K562 (cell line): ENCODE measurements at regions not wholly inside any gene's neighbourhood (a gene's known extent, or its start where the extent isn't known, plus 50 kb on each side); places are given as distances from the start of the nearest gene placed in this dataset.

Experiments used
- DIDO1 ChIP-seq: fragments of 450-650 bp; IDR thresholded peaks from 2 replicates; pipeline ENCODE4 v1.6.1; 2016; ENCODE audit warnings: low read depth, missing biosample characterization, missing genetic modification characterization
- GABPB2 ChIP-seq: fragments of 250-450 bp; sonication (Bioruptor Pico); conservative IDR thresholded peaks from 2 replicates; pipeline ENCODE4 v1.5.1; 2021; ENCODE audit warnings: mild to moderate bottlenecking
- MTA3 ChIP-seq: fragments of 450-650 bp; formaldehyde crosslinking; IDR thresholded peaks from 2 replicates; pipeline ENCODE4 v1.6.1; 2017; ENCODE audit warnings: mild to moderate bottlenecking, borderline replicate concordance
- POLR2AphosphoS2 ChIP-seq: IDR thresholded peaks from 2 replicates; pipeline ENCODE4 v1.6.1; 2012; ENCODE audit warnings: low read length, improper control_type of control experiment
- TRIM24 ChIP-seq, 2 experiments: fragments of 450-650 bp; IDR thresholded peaks; 2 replicates each; pipeline ENCODE4 v1.6.1; 2016
- ZNF217 ChIP-seq: sonication (generic); formaldehyde crosslinking; IDR thresholded peaks from 2 replicates; pipeline ENCODE4 v1.8.0; 2022; ENCODE audit warnings: mild to moderate bottlenecking, missing genetic modification reagents
- ZNF695 ChIP-seq: fragments of 450-650 bp; formaldehyde crosslinking; IDR thresholded peaks from 2 replicates; pipeline ENCODE4 v1.4.0; 2020; ENCODE audit warnings: mild to moderate bottlenecking, moderate library complexity
- ZNF830 ChIP-seq: fragments of 250-450 bp; sonication (Bioruptor Pico); IDR thresholded peaks from 2 replicates; pipeline ENCODE4 v1.5.0; 2021; ENCODE audit warnings: mild to moderate bottlenecking
- TF ChIP-seq, protein P1 (sequence below): fragments of 200-800 bp; sonication (Bioruptor generic); IDR thresholded peaks from 2 replicates; pipeline ENCODE4 v1.6.1; 2016; ENCODE audit warnings: missing genetic modification characterization, missing compliant biosample characterization
- TF ChIP-seq, protein P2 (sequence below), 2 experiments: fragments of 450-650 bp in 1 of 2; sonication (generic) in 1 of 2; formaldehyde crosslinking; conservative IDR thresholded peaks; 2 replicates each; pipeline versions ENCODE4 v1.4.0 to v1.8.1; 2020 to 2022; ENCODE audit warnings: mild to moderate bottlenecking in 1 of 2, missing genetic modification reagents in 1 of 2
- TF ChIP-seq, protein P3 (sequence below): fragments of 450-650 bp; IDR thresholded peaks from 2 replicates; pipeline ENCODE4 v1.6.1; 2016; ENCODE audit warnings: low read depth, mild to moderate bottlenecking, moderate library complexity
- TF ChIP-seq, protein P4 (sequence below): fragments of 450-650 bp; IDR thresholded peaks from 2 replicates; pipeline ENCODE4 v1.6.1; 2016; ENCODE audit warnings: missing biosample characterization, missing genetic modification characterization
- TF ChIP-seq, protein P5 (sequence below): fragments of 450-650 bp; IDR thresholded peaks from 2 replicates; pipeline ENCODE4 v1.6.1; 2017; ENCODE audit warnings: antibody characterized with exemption, mild to moderate bottlenecking
- TF ChIP-seq, protein P6 (sequence below): fragments of 250-450 bp; sonication (Bioruptor Pico); IDR thresholded peaks from 2 replicates; pipeline ENCODE4 v1.4.0; 2020; ENCODE audit warnings: borderline replicate concordance

DNA sequence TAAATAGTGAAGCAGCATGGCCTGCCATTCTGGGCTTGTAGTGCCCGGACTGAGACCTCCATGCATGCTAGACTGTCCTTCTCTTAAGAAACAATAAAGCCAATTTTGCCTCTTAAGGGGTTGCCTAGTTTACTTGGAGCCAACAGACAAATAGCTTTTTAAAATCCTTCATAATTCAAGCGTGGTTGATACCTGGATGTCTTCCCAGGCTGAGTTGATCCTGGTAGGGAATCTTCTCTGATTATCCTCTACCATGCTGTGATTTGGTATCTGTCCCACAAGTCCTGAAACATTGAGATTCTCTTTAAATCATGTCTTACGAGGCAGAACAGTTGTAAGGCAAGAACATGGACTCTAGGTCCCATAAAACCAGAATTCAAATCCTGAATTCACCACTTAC is 359.6 kb upstream of the CCL2 start (continued):
- TF ChIP-seq, protein P1, sequence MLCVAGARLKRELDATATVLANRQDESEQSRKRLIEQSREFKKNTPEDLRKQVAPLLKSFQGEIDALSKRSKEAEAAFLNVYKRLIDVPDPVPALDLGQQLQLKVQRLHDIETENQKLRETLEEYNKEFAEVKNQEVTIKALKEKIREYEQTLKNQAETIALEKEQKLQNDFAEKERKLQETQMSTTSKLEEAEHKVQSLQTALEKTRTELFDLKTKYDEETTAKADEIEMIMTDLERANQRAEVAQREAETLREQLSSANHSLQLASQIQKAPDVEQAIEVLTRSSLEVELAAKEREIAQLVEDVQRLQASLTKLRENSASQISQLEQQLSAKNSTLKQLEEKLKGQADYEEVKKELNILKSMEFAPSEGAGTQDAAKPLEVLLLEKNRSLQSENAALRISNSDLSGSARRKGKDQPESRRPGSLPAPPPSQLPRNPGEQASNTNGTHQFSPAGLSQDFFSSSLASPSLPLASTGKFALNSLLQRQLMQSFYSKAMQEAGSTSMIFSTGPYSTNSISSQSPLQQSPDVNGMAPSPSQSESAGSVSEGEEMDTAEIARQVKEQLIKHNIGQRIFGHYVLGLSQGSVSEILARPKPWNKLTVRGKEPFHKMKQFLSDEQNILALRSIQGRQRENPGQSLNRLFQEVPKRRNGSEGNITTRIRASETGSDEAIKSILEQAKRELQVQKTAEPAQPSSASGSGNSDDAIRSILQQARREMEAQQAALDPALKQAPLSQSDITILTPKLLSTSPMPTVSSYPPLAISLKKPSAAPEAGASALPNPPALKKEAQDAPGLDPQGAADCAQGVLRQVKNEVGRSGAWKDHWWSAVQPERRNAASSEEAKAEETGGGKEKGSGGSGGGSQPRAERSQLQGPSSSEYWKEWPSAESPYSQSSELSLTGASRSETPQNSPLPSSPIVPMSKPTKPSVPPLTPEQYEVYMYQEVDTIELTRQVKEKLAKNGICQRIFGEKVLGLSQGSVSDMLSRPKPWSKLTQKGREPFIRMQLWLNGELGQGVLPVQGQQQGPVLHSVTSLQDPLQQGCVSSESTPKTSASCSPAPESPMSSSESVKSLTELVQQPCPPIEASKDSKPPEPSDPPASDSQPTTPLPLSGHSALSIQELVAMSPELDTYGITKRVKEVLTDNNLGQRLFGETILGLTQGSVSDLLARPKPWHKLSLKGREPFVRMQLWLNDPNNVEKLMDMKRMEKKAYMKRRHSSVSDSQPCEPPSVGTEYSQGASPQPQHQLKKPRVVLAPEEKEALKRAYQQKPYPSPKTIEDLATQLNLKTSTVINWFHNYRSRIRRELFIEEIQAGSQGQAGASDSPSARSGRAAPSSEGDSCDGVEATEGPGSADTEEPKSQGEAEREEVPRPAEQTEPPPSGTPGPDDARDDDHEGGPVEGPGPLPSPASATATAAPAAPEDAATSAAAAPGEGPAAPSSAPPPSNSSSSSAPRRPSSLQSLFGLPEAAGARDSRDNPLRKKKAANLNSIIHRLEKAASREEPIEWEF (CRISPR knock-in tag): no peak
- TF ChIP-seq, protein P2, sequence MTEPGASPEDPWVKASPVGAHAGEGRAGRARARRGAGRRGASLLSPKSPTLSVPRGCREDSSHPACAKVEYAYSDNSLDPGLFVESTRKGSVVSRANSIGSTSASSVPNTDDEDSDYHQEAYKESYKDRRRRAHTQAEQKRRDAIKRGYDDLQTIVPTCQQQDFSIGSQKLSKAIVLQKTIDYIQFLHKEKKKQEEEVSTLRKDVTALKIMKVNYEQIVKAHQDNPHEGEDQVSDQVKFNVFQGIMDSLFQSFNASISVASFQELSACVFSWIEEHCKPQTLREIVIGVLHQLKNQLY (CRISPR knock-in tag; conservative IDR thresholded peaks at IDR 0.05): no peak
- TF ChIP-seq POLR2AphosphoS2 (no peak), DIDO1 (tag) (no peak), ZNF830 (CRISPR knock-in tag) (no peak), ZNF217 (CRISPR knock-in tag) (no peak), GABPB2 (CRISPR knock-in tag) (no peak), ZNF695 (no peak), TRIM24 (IDR thresholded peaks at IDR 0.05) (no peak), MTA3 (no peak)
- TF ChIP-seq, protein P3, sequence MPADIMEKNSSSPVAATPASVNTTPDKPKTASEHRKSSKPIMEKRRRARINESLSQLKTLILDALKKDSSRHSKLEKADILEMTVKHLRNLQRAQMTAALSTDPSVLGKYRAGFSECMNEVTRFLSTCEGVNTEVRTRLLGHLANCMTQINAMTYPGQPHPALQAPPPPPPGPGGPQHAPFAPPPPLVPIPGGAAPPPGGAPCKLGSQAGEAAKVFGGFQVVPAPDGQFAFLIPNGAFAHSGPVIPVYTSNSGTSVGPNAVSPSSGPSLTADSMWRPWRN: no peak
- TF ChIP-seq, protein P4, sequence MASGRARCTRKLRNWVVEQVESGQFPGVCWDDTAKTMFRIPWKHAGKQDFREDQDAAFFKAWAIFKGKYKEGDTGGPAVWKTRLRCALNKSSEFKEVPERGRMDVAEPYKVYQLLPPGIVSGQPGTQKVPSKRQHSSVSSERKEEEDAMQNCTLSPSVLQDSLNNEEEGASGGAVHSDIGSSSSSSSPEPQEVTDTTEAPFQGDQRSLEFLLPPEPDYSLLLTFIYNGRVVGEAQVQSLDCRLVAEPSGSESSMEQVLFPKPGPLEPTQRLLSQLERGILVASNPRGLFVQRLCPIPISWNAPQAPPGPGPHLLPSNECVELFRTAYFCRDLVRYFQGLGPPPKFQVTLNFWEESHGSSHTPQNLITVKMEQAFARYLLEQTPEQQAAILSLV (tag): no peak
- TF ChIP-seq, protein P5, sequence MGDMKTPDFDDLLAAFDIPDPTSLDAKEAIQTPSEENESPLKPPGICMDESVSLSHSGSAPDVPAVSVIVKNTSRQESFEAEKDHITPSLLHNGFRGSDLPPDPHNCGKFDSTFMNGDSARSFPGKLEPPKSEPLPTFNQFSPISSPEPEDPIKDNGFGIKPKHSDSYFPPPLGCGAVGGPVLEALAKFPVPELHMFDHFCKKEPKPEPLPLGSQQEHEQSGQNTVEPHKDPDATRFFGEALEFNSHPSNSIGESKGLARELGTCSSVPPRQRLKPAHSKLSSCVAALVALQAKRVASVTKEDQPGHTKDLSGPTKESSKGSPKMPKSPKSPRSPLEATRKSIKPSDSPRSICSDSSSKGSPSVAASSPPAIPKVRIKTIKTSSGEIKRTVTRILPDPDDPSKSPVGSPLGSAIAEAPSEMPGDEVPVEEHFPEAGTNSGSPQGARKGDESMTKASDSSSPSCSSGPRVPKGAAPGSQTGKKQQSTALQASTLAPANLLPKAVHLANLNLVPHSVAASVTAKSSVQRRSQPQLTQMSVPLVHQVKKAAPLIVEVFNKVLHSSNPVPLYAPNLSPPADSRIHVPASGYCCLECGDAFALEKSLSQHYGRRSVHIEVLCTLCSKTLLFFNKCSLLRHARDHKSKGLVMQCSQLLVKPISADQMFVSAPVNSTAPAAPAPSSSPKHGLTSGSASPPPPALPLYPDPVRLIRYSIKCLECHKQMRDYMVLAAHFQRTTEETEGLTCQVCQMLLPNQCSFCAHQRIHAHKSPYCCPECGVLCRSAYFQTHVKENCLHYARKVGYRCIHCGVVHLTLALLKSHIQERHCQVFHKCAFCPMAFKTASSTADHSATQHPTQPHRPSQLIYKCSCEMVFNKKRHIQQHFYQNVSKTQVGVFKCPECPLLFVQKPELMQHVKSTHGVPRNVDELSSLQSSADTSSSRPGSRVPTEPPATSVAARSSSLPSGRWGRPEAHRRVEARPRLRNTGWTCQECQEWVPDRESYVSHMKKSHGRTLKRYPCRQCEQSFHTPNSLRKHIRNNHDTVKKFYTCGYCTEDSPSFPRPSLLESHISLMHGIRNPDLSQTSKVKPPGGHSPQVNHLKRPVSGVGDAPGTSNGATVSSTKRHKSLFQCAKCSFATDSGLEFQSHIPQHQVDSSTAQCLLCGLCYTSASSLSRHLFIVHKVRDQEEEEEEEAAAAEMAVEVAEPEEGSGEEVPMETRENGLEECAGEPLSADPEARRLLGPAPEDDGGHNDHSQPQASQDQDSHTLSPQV: no peak
- TF ChIP-seq, protein P6, sequence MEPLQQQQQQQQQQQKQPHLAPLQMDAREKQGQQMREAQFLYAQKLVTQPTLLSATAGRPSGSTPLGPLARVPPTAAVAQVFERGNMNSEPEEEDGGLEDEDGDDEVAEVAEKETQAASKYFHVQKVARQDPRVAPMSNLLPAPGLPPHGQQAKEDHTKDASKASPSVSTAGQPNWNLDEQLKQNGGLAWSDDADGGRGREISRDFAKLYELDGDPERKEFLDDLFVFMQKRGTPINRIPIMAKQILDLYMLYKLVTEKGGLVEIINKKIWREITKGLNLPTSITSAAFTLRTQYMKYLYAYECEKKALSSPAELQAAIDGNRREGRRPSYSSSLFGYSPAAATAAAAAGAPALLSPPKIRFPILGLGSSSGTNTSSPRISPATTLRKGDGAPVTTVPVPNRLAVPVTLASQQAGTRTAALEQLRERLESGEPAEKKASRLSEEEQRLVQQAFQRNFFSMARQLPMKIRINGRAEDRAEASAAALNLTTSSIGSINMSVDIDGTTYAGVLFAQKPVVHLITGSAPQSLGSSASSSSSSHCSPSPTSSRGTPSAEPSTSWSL (CRISPR knock-in tag): no peak
